Hematopoietic multipotent progenitor cell treated with erythropoietin and hydrocortisone succinate and interleukin-3 and kit ligand, for 17 days (in vitro differentiated cells): ENCODE measurements at regions not wholly inside any gene's neighbourhood (a gene's known extent, or its start where the extent isn't known, plus 50 kb on each side); places are given as distances from the start of the nearest gene placed in this dataset.

ENCODE experiments used
- DNase-seq: peaks from one replicate; pipeline ENCODE4 v3.0.0-alpha.2; 2015; ENCODE audit warnings: low spot score

DNA sequence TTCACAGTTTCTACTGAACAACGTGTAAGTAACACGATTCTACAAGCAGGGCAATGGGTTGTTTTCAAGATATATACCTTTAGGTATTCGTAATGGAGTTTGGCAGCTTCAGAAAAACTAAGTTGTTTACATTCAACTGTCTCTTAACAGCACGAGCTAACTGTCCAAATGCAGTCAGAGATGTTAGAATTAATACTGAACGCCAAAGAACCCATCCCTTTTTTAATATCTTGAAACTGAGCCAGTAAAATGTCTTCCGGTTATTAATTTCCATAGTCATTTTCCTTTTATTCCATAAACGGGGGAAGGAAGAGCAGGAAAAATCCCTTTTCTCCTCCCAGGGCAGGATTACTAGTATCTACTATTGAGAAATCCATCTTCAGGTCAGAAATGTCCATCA lies 129.0 kb upstream of the THBS1 start:
- DNase-seq, result no peak

- DNase-seq, result no peak
Measured at GRCh38 chr15:39453620-39454019, 127.3 kb upstream of the THBS1 start.

GRCh38 chr15:39454189-39454986 lies 126.5 kb upstream of the THBS1 start:
- DNase-seq, result no peak

- DNase-seq, result no peak
Measured at GRCh38 chr15:39455471-39455991, 125.3 kb upstream of the THBS1 start.

DNA sequence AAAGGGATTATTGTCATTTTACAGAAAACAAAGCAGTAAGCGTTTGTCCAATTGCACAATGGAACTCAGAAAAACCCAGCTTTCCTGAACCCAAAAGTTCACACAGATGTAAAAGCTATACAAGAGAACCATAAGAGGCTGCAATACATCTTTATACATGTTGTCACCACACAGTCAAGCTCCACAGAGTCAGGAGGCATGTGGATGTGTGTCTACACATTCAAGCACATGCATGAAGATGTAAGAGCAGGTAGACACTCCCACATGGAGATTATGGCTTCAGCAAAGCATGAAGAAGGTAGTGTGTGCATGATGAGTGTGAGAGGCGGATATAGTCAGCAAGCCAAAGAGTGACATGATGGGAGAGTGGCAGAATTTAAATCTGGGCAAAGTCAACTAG lies 124.7 kb upstream of the THBS1 start:
- no peak for DNase-seq

GRCh38 chr15:39456582-39457330 lies 124.1 kb upstream of the THBS1 start:
- no peak for DNase-seq

GRCh38 chr15:39458131-39458530 lies 122.7 kb upstream of the THBS1 start:
- no peak for DNase-seq

DNA sequence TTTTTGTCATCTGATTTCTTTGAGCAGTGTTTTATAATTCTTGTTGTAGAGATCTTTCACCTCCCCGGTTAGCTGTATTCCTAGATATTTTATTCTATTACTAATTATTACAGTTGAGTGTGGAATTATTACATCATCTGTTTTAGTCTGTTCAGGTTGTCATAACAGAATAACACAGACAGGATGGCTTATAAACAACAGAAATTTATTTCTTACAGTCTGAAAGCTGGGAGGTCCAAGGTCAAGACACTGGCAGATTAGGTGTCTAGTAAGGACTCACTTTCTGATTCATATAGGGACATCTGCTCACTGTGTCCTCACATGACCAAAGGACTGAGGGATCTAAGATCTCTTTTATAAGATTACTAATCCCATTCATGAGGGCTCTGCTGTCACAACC lies 121.3 kb upstream of the THBS1 start:
- no peak for DNase-seq

- DNase-seq, result no peak
Measured at GRCh38 chr15:39460748-39461147, 120.1 kb upstream of the THBS1 start.

GRCh38 chr15:39461536-39462130 lies 119.2 kb upstream of the THBS1 start:
- DNase-seq, result no peak

- no peak for DNase-seq
Measured at GRCh38 chr15:39462691-39463090, 118.2 kb upstream of the THBS1 start.

GRCh38 chr15:39465843-39466749 lies 114.8 kb upstream of the THBS1 start:
- no peak for DNase-seq

- no peak for DNase-seq
Measured at GRCh38 chr15:39466750-39467105, 114.2 kb upstream of the THBS1 start.

- no peak for DNase-seq
Measured at GRCh38 chr15:39468331-39468730, 112.5 kb upstream of the THBS1 start.

DNA sequence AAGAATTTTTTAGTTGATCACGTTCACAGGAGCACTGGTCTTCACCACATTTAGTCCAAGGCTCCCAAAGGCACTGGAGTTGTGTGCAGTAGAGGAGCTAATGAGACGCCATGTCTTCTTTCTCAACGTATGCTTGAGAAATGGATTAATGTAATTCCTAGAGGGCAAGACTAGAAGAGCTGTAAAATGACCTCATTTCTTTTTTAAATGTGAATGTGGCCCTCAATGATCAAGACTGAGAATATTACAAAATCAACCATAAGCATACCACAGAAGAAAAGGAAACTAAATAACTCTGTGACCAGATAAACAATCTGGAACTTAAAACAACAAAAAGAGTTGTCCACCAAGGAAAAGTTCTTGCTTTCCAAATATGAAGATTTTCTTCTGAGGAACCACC lies 112.1 kb upstream of the THBS1 start:
- no peak for DNase-seq

DNA sequence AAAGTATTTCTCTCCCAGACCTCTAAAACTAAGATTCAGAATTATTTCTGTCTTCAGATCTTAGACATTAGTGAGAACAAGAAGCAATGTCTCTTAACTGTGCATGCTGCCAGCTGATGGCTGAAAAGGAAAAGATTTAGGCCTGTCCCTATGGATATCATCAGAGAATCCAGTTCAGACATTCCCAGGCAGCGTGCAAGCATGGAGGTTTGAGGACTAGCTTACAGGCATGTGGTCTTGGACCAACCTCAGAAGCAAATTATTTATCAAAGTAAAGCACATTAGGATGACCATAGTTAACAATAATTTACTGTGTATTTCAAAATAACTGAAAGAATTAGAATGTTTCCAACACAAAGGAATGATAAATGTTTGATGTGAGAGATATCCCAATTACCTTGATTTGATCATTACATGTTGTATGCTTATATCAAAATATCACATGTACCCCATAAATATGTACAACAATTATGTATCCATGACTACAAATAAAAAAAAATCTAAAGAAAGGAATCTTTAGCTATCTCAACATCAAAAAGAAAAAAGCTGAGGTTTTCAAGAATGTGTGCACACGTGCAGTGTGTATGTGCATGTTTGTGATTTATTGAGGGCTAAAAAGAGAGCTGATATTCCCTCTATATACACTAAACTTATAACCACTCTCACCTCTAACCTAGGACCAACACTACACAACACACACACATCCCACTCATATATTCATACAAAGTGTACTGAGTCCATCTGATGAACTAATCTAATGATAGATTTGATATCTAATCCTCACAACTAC lies 108.9 kb upstream of the THBS1 start:
- no peak for DNase-seq

- no peak for DNase-seq
Measured at GRCh38 chr15:39472621-39473297, 108.1 kb upstream of the THBS1 start.

DNA sequence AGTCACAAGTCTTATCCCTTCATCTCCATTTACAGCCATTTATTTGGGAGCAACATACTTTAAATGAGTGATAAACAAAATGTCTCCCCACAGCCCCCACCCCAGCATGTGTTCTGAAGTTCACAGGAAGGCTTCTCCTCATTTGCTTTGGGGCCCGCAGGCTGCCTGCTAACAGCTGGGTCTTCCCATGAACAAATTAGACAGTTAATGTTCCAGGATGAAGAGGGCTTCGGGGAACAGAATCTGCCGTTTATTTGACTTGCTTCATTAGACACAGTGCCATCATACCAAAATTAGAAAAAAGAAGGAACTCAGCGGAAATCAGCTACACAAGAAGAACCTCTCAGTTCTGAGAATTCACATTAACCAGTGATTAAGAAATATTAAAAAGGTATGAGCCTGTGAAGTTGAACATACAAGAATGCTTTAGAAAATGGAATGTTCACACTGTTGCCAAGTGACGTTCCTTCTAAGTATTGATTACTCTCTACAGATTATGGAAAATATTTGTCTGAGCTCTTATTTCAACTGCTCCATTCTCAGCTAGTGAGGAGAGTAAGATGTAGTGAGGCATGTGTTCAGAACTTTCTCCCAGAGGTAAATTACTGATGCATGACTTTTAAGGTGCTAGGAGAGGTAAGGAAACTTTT lies 107.5 kb upstream of the THBS1 start:
- DNase-seq, result no peak

DNA sequence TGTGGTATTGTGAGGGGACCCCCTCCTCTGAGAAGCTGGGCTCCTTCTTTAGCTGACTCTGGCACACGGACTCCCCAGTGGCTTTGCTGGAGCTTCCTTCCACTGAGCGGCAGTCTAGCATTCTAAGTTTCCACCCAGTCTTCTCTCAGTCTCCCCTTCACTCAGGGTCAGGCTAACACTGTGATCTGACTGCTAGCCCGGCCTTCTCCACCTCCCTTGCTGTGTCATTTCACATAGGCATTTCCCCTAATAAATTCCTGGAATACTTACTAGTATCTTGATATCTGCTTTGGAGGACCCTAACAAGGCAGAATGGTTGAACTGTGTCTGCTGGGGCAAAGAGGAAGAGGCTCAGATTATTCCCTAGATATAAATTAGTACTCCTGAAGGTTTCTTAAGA lies 106.2 kb upstream of the THBS1 start:
- DNase-seq, result no peak

DNA sequence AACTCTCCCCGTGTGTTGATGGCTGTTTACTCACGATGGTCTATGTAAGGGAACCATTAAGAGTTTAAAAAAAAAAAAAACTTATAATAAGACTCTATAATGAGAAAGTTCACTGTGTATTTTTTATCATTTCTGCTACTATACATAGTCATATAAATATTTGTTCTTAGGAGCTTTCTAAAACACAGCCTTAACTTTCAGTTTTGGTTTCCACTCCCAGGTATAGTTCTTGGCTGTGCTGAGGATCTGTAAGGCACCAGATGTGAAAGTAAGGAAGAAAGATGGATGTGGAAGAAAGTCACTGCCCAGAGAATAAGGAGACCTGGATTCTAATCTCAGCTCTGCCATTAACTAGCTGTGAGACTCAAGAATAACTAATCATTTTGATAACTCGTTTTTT lies 101.9 kb upstream of the THBS1 start:
- no peak for DNase-seq
